ENCODE measurements at regions not wholly inside any gene's neighbourhood (a gene's known extent, or its start where the extent isn't known, plus 50 kb on each side); places are given as distances from the start of the nearest gene placed in this dataset.

DNA sequence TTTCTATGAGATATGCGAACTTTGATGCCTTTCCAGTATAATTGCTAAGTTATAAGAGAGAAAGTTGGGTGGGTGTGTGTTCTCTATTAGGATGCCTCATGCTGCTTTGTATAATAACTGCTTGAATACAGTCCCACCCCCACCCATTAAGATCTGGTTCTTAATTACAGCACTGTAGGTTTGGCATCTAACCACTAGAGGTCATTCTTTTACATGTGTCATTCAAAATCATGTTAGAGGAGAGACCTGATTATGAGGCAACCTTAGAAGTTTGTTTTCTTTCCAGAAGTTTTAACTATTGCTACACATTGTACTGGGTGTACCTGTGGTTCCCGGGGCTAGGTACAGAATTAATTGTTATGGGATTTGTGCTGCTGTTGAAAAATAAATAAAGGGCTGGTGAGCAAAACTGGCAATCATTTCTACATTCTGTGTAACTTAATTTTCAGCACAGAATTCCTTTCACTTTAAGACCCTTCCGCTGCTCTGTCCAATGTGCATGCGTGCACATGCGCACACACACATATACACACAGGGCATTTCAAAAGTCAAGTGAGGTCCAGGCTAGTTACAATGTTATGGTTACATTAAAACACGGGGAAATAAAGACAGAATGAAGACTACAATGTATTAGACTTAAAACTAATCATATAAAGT lies 1156.3 kb downstream of the SORCS3 start:
- TF ChIP-seq, protein P1, sequence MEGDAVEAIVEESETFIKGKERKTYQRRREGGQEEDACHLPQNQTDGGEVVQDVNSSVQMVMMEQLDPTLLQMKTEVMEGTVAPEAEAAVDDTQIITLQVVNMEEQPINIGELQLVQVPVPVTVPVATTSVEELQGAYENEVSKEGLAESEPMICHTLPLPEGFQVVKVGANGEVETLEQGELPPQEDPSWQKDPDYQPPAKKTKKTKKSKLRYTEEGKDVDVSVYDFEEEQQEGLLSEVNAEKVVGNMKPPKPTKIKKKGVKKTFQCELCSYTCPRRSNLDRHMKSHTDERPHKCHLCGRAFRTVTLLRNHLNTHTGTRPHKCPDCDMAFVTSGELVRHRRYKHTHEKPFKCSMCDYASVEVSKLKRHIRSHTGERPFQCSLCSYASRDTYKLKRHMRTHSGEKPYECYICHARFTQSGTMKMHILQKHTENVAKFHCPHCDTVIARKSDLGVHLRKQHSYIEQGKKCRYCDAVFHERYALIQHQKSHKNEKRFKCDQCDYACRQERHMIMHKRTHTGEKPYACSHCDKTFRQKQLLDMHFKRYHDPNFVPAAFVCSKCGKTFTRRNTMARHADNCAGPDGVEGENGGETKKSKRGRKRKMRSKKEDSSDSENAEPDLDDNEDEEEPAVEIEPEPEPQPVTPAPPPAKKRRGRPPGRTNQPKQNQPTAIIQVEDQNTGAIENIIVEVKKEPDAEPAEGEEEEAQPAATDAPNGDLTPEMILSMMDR (IDR thresholded peaks at IDR 0.05), result peak; percentile 80
- TF ChIP-seq ZFX (IDR thresholded peaks at IDR 0.05; ENCODE audit: borderline replicate concordance), result no peak

Measured in 22Rv1 (cell line).